Activated naive CD8-positive, alpha-beta T cell treated with anti-CD3 and anti-CD28 coated beads, Interleukin-2, amount 50 U/mL, for 16 hours (primary cell): ENCODE measurements at regions not wholly inside any gene's neighbourhood (a gene's known extent, or its start where the extent isn't known, plus 50 kb on each side); places are given as distances from the start of the nearest gene placed in this dataset.
"Not testable (repeated sequence)": the region's sequence is repeated elsewhere in the genome, so short reads cannot be mapped to it uniquely, and the experiment has no call there.

Experiments
- DNase-seq: peaks from one replicate; pipeline ENCODE4 v3.0.0-alpha.2; 2020; ENCODE audit warnings: low read depth, low spot score

DNA sequence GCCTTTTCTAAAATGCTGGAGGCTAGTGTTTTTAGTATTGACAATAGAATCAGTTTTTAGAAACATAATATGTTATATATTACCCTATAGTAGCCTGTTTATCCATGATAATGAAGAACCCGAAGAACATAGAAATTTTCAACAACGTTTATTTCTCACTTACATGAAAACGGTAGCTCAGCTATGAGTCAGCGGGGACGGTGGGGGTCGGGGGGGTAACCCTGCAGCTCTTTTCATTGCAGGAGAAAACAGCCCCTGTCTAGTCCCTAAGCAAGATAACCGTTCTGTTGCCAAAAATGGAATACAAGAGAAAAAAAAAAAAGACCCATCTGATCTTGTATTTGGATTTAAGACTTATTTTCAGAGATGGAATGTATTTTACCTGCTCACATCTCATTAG lies 1758.4 kb upstream of the AGA start:
- no peak for DNase-seq

DNA sequence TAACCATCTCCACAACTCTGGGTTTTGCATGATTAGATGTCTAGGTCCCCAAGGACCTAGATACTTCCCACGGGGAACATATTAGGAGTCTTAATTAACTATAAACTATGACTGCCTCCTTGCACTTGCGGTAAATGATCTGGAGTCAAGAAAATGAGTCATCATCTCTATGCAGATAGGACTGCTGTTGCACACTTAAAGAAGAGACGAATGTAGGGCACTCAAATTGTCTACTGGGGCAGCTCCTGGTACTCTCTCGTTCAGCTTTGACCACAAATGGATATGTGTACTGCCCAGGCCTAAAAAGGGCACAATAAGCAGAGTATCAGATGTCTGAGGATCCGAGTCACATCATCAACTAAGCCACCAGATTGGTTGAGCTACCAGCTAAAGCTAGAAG lies 1783.4 kb upstream of the AGA start:
- no peak for DNase-seq

DNA sequence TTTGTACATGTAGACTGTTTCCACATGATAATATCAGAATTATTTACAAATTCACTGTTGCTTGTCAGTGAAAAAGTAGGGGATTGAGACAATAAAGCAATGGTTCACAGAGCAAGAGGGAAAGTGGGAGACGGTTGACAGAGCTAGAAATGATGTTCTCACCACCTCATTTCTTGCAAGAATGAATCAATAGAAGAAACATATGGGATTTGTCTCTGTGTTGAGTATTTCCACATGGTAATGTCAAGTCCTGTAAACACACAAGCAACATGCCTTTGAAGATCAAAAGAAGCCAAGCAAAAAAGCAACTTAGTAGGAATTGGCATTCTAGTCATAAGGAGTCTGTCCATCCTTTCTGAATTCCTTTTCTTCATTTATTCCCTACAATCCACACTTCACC lies 1806.6 kb upstream of the AGA start:
- no peak for DNase-seq

DNA sequence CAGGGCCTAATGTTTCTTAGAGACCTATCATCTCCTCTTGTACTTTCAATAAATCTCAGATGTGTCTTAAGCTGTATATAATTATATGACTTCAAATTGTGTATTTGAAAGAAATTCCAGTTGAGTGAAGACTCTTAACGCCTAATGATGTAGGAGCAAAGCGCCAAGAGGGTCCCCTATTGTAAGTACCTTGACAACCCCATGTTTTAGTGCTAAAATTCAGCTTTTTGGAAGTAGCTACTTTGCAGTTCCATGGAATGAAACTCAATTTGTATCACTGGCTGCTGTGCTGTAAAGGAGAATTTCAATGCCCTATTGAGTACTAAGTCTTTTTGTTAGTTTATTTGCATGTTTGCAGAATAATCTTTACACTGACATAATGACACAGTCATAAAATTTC lies 1826.6 kb upstream of the AGA start:
- no peak for DNase-seq

DNA sequence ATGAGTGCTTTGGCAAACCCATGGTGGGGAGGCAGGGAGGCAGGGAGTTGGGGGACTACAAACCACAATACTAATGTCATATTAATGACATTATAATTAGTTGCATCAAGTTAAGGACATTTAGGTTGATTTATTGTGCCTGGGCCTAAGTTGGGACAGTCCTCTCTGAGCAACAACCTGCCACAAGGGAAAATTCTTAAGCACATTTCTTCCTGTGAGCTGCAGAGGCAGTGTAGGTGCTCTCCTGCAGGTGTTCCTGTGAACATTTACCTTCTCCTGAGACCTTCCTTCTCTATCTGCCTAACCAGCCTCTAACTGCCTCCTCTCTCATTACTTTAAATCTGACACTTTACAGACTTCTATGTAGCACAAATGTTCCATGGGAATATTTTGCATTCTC lies 1830.0 kb upstream of the AGA start:
- no peak for DNase-seq

DNA sequence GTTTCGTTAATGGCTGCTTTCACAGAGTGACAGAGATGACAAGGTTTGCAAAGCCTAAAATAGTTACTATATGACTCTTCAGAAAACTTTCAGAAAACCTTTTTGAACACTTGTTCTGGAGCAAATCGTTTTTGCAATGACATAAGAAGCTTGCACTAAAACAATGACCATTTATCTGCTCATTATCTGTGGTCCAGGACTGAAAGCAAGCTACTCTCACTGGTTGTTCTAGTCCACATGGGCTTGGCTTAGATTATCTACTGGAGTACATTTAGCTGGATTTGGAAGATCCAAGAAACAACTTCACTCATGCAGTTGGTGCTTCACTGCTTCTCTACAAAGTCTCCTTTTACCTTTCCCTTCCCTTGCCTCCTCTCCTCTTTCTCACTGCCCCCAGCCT lies 1836.4 kb upstream of the AGA start:
- DNase-seq: no peak

DNA sequence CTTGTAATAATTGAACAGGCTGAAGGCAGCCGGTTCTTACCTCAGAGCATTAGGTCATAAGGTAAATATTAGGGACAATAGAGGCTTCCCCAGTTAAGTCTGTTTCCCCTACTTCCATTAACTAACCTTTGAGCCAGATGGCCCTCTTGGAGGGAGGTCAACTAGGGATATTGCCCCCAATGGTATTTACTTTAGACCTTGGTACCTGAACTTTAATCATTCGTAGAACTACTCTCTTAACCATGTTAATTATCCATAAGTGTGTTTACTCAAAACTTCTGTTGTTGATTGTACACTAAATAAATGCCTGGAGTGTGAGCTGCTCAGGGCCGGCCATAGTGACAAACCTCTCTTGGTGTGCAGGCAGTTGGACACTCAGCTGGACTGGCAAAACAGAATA lies 1843.5 kb upstream of the AGA start:
- DNase-seq: no peak

DNA sequence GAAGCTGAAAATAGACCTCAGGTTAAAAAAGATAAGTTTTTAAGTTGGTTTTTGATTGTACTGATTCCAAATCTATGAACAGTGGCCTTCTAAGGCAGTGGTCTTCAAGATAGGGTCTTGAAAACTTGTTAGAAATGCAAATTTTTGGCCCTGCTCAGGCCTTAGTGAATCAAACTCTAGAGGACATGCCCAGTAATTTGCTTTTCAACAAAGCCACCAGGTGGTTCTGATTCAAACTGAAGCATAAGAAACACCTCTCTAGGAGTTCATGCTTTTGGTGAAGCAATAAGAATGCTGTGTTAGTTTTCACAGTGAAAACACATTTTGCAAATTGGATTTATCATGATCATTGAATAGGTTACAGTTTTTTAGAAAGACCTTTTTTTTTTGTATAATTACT lies 1849.4 kb upstream of the AGA start:
- no peak for DNase-seq

DNA sequence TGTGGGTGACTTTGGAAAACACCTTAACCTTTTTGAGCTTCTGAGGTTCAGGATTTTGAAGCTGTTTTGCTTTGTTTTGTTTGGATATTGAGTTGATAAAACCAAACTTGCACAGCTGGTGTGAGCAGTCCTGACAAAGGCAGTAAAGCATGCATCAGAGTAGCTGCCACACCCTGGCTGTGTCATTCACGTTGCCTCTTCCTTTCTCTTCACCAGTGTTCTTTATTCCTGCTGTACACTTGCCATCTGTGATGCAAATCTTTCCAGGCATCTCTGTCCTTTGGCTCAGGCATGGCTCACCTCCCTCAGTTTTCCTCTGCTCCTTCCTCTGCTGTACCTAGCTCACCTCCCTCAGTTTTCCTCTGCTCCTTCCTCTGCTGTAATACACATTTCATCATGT lies 1850.2 kb upstream of the AGA start:
- DNase-seq: no peak

DNA sequence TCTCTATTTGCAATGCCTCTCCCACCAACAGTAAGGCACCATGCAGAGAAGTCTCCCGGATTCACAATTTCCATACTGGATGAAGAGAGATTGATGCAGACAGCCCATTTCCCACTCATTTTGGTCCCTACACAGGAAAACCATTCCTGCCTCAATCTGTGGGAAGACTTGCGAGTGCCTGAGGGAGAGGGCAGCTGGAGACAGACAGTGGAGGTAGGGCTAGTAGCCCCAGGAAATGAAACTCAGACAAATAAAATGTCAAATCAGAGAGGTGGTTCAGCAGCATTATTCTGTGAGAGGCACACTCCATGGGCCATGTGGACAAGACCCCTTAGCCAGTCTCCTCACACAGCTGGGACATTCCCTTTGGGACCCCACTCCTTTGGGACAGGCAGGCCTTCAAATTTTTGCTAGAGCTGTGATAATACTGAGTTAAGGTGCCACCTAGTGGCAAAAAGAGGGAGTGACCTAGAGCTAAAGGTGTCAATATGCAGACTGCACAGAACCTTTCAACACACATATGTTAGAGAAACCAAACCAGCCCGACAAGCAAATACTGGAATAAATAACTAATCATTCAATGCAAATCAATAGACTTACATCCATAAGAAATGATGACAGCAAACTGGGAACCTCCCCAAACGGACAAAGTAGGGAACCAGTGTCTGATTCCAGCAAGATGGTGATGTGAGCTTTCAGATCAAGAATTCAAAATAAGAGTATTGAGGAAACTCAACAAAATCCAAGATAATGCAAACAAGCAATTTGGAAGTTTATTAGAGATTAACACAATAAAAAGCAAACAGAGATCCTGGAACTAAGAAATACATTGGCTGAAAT lies 1865.3 kb upstream of the AGA start:
- DNase-seq: no peak

DNA sequence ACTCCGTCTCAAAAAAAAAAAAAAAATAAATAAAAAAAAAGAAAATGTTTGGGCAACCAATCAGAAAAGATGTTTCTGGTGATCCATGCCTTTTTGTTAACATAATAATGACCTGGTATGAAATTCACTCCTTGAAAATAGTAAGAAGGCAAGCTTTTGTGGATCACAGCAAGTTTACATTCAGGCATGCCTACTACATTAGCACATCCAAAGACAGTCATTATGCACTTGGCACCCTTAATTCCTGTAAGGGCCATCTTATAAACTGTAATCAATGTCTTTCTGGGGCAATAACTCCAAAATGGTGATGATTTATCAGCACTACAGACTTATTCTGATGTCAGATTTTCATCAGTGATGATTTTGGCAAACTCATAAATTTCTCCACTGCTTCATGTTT lies 1871.6 kb upstream of the AGA start:
- no peak for DNase-seq

DNA sequence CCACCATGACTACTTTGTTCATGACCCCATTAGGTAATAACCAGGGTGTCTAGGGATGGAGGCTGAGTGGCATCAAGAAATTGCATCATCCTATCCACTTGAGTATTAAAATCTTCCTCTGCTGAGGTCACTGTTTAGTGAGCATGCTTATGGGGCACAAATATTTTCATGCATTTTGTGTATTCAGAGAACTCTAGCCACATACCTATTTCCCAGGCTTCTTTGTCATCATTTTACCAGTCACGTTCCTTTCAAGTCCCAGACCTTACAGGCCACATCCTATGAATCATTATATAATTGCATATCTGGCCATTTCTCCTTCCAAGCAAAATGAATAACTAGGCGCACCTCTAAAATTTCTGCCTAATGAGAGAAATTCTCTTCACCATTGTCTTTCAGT lies 1882.9 kb upstream of the AGA start:
- DNase-seq: no peak

DNA sequence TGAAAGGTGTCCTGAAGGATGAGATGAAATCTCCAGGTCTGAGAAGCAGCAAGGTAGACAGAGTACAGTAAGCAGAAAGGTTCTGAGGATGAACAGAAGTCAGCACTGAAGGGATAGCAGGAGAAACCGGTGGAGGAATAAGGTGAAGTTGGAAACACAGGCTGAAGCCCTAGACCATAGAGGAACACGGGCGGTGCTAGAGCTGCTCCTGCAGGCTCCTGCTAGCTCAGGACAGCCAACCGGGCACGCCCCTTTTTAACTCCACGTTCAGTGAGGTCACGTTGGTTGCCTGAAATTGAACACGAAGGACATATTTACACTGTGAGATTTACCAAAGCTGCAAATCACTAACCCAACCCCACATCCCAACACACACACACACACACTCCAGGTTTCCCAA lies 1886.4 kb upstream of the AGA start:
- DNase-seq: no peak

DNA sequence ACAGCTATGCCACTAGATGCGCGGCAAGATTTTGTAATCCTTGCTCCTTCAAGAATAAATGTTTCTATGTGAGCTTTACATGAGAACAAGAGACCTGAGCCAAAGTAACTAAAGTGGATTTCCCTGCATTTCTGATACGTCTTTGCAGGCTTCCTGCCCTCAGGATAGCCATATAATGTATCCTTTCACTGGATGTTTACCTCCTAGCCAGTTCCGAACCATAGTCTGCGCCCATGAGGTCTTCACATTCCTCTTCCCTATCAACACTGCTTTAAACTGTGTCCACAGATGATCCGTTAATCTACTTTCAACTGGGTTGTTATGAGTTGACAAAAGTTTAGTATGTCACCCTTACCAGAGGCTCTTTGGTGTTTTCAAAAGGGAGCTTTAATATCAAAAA lies 1889.1 kb upstream of the AGA start:
- DNase-seq: no peak

DNA sequence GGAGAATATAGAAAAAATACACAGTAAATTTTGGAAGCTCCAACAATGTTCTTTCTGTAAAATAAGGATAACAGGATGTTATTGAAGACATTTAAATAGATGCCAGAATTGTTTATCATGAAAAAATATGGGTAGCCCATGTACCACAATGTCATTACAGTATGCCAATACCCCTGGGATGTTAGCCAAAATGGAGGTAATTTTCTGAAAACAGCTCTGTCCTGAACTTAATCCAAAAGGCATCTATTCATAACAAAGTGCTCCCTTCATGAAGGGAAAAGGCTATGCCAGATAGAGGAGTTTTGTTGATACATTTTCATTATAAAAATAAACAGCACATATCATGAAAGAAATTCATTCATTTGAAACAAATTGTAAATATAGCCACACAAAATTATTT lies 1902.6 kb upstream of the AGA start:
- no peak for DNase-seq

DNA sequence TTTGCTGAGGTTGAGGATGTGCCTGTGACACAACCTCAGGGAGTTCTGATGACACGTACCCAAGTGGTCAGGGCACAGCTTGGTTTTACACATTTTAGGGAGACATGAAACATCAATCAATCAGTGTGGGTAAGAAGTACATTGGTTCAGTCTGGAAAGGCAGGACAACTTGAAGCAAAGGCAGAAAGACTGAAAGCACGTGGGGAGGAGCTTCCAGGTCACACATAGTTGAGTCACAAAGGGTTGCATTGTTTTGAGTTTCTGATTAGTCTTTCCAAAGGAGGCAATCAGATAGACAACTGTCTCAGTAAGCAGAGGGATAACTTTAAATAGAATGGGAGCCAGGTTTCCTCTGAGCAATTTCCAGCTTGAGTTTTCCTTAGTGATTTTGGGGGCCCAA lies 1910.0 kb upstream of the AGA start:
- DNase-seq: no peak

DNA sequence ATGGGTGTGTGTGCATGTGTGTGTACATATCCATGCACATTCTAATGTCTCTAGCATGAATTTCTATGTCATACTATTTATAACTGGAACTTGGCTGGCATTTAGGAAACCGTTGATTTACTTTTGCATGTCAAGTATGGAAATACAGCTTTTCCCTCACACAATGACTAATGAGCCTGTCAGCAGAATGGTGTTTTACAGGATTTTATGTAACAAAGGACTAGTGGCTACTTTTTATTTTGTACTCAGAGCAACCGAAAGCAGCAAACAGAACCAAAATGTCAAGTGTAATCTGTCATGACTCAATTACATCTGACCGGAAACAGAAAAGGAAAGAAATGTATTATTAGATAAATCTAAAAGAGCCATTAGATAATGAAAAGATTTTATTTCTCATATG lies 1911.5 kb upstream of the AGA start:
- DNase-seq: no peak

DNA sequence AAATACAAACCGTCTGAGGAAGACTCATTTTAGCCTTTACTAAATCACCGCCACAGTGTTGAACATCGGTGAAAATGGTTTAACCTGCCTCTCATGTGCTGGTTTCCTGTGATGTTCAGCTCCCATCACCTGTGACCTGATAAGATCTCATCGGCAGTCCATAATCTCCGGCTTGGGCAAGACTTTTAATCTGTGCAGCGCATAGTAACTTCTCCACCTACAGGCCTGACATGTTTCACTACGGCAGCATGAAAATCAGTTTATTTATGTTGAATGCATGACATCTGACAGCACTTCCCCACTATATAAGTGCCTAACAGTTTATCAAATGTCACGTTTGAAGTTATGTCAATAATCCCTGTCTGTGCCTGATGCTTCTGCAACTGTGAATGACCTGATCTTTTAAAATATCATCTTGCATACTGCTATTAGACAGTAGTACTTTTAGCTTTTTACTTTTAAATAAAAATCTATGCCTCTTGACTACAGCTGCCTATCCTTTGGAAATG lies 1919.8 kb upstream of the AGA start:
- no peak for DNase-seq

DNA sequence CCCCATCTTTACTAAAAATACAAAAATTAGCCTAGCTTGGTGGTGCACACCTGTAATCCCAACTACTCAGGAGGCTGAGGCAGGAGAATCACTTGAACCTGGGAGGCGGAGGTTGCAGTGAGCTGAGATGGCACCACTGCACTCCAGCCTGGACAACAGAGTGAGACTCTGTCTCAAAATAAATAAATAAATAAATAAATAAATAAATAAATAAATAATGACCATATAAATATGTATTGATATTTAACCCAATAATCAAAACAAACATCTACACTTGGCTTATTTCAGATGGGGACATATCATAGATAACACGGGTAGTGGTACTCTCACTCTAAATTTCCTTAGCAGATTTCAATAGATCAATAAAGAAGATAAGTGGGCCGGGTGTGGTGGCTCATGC lies 1923.7 kb upstream of the AGA start:
- DNase-seq: not testable (repeated sequence)

DNA sequence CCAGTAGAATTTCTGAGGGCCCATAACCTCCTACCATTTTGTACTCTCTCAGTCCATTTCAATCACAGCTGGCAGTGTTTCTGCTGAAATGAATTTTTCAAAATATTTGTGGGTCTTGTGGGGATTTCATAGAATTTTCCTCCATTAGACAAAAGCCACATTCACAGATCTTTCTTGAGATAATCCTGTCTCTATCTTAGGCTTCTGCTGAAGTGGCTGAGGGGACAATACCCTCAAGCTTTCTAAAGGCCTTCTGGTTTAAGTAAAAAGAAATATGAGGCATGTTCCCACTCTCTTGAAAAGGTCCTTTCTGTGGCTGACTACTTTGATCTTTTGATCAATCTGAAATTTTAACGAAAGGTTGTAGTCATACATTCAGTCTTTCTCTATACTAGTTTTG lies 1930.0 kb upstream of the AGA start:
- no peak for DNase-seq

DNA sequence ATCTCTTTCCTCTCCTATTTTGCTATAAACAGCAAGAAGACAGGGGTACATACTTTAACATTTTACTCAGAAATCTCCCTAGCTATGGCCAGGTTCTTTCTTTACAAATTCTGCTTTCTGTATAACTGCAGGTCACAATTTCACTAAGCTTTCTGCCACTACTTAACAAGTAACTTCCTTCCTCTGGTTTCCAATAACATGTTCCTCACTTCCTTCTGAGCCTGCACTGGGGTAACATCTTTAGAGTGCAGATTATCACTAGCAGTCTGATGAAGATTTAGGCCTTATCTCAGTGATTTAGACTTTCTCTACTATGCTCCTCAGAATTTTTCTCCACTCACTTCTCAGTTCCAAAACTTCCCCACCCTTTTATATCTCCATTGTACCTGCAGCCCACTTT lies 1930.5 kb upstream of the AGA start:
- DNase-seq: no peak

DNA sequence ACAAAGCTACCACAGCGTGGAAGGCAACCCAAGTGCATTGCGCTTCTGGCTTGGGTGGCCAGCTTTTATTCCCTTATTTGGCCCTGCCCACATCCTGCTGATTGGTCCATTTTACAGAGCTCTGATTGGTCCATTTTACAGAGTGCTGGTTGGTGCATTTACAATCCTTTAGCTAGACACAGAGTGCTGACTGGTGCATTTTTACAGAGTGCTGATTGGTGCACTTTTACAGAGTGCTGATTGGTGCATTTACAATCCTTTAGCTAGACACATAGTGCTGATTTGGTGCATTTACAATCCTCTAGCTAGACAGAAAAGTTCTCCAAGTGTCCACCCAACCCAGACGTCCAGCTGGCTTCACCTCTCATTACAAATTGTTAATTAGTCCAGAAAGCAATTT lies 1936.6 kb upstream of the AGA start:
- not testable (repeated sequence) for DNase-seq

DNA sequence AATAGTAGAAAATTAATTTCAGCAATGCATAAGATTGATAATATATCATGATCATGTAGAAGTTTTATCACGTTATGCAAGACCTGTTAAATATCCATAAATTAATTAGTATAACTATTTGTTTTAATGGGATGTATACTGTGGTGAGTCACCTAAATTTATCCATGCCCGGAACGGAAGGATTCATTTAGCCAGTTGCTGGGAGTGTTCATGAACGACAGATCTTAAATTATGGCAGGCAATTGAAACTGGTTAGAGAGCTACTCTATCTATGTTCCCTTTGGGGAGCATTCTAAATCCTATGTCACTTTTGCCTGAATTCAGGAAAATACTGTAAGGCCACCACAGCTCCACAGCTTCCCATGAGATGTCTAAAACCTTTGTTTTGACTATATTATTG lies 1950.5 kb upstream of the AGA start:
- no peak for DNase-seq

DNA sequence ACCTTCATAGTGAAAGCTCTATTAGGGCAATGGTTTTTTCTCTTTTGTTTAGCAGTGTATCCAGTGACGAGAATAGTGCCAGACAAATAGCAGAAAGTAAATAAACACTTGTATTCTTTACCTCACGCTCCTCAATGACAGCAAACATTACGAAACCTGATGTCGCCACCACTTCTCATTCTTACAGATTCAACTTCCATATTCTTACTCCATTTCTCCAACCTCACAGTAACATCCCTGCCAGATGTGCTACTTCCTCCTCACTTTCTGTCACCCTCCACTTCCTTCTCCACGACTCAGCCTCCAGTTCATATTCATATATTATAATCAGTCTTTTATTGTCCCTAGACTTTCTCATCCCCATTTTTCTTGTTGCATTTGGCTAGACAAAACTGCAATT lies 1956.2 kb upstream of the AGA start:
- DNase-seq: no peak
